Activated CD4-positive, CD25-positive, alpha-beta regulatory T cell treated with anti-CD3 and anti-CD28 coated beads, Interleukin-2, amount 50 U/mL, for 16 hours (primary cell): ENCODE measurements at regions not wholly inside any gene's neighbourhood (a gene's known extent, or its start where the extent isn't known, plus 50 kb on each side); places are given as distances from the start of the nearest gene placed in this dataset.

Experiments used
- DNase-seq: peaks from one replicate; pipeline ENCODE4 v3.0.0-alpha.2; 2020; ENCODE audit warnings: low read depth, low spot score

- DNase-seq: no peak
These were observed 53.7 kb upstream of the MGAT5 start for GRCh38 chr2:134200036-134200618.

GRCh38 chr2:134201533-134201932 lies 52.3 kb upstream of the MGAT5 start:
- DNase-seq: no peak

- DNase-seq: no peak
These were observed 51.5 kb upstream of the MGAT5 start for GRCh38 chr2:134202371-134202770.

DNA sequence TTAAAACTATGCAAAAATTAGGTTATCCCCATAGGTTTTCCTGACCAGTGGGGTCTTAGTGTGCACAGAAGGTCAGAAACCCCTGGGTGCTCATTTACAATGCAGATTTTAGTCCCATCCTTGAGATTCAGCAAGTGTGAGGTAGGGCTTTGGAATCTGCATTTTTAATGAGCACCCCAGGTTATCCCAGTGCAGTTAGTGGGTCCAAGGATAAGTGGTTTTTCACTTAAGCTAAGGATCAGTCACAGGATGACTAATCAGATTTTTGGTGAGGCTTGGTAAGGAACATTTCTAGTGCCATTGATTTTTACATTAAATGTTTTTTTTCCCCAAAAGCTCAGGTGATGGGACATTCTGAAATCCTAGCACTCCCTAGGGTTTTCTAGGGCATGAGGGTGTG lies 50.7 kb upstream of the MGAT5 start:
- DNase-seq: no peak
